ENCODE measurements at regions not wholly inside any gene's neighbourhood (a gene's known extent, or its start where the extent isn't known, plus 50 kb on each side); places are given as distances from the start of the nearest gene placed in this dataset.
"Not testable (repeated sequence)": the region's sequence is repeated elsewhere in the genome, so short reads cannot be mapped to it uniquely, and the experiment has no call there.

DNA sequence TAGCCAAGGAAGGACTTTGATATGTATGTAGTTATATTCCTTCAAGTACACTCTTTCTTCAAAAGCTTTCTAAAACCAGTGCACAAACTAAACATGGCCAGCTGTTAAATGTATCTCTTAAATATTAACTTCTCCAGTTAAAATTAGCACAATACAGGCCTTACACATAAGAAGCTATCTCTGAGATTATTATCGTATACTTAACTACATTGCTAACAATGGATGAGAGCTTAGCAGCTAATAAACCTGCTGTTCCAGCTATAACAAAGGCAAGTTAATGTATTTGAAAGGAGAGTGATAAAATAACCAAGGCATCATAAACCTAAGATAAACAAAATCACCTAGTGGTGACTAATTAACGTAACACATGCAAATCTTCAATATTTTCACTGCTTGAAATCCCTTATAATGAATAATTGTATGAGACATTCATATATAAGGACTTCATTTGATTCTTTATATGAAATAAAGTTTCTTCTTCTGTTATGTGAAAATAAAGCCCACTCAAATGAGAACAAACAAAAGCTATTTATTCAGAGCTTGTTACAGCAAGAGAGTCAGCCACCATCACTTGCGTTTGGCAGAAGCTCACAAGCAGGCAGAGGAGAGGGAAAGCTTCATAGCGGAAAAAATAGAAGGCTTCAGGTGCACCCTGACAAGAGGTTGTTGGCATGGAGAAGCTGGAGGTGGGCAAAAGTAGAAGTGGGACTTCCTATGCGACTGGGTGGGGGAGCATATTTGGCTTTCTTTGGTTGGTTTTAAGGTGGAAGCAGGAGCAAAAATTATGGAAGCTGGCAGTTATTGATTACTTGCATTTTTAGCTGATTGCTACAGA, 274.1 kb upstream of the CHRM3 start:
- no peak for DNase-seq (ENCODE audit: low spot score)

DNA sequence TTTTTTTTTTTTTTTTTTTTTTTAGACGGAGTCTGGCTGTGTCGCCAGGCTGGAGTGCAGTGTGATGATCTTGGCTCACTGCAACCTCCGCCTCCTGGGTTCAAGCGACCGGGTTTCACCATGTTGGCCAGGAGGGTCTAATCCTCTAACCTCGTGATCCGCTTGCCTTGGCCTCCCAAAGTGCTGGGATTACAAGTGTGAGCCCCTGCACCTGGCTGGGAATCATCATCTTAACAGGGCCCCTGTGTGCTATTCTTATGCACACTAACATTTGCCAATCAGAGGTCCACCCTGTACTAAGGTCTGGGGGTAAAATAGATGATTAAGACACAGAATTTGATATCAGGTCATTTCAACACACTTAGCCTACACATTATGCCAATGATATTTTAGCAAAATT, 278.7 kb upstream of the CHRM3 start:
- no peak for DNase-seq (ENCODE audit: low spot score)

- not testable (repeated sequence) for DNase-seq (ENCODE audit: low spot score)
Measured at GRCh38 chr1:239106689-239107088, 279.7 kb upstream of the CHRM3 start.

DNA sequence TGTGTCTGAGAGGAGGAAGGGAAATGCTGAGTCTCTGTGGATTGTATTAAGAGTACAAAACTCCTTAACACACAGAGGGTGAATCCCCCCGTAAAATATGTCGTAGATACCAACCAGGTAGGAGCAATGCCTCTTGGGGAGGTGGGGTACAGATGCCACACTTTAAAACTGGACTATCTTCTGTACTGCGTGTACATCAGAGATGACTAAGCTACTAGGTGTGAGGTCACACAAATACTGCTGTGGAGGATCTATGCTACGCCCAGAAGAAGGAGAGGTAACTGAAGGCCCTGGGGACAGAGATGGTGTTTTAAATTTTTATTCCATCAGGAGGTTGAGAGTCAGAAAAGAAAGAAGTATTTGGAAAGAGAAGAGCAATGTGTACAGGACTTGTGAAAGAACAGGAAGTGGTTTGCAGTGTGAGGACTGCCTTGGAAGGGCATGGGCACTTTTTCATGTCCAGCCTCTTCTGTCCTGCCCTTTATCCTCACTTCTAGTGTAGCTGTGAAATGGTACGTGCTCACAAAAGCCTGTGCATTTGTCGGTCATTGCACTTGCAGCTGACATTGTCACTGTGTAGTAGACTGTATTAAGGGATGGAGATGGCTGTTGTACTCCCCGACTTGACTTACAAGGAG, 287.8 kb upstream of the CHRM3 start:
- no peak for DNase-seq (ENCODE audit: low spot score)

DNA sequence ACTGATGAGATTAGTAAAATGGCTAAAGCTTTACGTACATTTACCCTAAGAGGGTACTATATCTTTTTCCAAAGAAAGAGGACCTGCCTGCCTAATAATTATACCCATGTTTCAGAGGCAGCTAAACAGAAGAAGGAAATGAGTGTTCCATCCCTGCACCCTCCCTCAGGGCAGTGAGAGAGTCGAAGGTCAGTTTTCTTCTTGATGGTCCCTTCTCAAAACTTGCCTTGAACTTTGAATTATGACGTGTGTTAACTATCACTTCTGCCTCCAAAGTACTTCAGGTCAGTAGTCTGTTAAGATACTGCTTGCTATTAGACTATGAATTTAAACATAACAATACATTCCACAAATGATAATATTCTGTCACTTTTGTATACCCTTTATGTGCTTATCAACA, 294.8 kb upstream of the CHRM3 start:
- DNase-seq (ENCODE audit: low spot score), result no peak

GRCh38 chr1:239084459-239085080, 301.8 kb upstream of the CHRM3 start:
- no peak for DNase-seq (ENCODE audit: low spot score)

DNA sequence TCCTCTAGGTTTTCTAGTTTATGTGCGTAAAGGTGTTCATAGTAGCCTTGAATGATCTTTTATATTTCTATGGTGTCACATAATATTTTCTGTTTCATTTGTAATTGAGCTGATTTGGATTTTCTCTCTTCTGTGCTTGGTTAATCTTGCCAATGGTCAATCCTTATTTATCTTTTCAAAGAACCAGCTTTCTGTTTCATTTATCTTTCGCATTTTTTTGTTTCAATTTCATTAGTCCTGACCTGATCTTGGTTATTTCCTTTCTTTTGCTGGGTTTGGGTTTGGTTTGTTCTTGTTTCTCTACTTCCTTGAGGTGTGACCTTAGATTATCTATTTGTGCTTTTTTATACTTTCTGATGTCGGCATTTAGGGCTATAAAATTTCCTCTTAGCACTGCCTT, 304.4 kb upstream of the CHRM3 start:
- not testable (repeated sequence) for DNase-seq (ENCODE audit: low spot score)

DNA sequence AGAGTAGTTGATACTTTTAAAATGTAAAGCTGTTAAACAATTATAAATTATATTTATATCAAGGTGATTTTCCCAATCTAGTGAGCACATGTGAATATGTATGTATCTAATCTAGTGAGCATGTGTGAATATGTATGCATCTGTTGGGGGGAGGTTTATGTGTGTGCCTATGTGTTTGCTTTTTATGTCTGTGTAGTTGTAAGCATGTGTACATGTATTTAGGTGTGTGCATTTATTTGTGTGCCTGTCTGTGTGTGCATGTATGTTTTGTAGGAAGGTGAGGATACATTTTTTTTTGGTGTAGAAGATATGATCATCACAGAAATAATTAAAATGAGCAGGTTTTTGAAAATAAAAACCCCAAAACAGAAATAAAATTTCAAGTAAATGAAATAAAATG, 318.9 kb upstream of the CHRM3 start:
- DNase-seq (ENCODE audit: low spot score), result no peak

DNA sequence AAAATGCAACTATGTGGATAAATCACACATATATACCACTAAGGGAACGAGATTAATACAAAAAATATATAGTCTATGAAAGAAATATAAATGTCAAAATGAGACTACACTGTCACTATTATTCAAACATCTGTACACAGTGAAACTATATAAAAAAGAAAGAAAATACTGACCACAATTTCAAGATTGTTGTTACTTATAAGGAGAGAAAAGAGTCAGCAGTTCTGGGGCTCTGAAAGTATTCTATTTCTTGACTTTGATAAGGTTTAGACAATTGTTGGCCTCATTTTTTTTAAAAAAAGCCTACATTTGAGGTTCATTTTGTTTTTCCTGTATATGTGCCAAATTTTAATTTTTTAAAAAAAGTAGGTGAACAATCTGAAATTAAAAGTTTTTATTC, 319.3 kb upstream of the CHRM3 start:
- DNase-seq (ENCODE audit: low spot score), result no peak

- DNase-seq (ENCODE audit: low spot score), result no peak
Measured at GRCh38 chr1:239061770-239062169, 324.6 kb upstream of the CHRM3 start.

DNA sequence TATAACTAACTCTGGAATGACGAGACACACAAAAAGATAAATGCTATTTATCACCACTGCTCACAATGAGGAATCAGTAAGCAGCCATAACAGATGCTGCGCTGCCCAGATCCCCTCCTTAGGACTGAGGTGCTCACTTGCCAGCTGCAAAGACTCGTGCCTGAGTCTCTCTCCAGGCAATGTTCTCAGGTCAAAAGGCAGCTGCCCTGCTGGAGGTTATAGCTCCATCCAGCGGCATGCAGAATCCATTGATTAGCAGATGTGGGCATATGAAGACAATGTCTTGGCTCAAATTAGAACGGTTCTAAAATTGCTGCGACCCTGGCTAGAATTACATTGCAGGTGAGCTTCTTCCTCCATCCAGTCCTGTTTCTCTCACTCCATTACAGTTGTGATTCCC, 328.2 kb upstream of the CHRM3 start:
- no peak for DNase-seq (ENCODE audit: low spot score)

DNA sequence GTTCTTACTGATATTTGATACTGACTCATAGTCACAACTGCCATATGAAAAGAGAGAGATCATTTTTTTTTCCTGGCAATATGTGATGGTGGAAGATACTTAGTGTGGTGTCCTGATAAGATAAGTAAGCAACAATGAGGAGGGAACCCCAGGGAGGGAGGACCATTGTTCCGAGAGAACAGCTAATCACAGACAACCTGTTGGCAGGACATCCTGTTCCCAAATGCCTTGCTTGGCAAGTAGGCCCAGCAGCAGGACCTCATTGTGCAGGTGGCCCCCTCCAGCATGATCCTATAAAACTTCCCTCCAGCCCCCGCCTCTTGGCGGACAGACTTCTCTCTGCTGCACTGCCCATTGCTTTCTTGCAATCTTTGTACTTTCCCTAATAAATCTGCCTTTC, 329.4 kb upstream of the CHRM3 start:
- no peak for DNase-seq (ENCODE audit: low spot score)

- DNase-seq (ENCODE audit: low spot score), result no peak
Measured at GRCh38 chr1:239053279-239053678, 333.1 kb upstream of the CHRM3 start.

DNA sequence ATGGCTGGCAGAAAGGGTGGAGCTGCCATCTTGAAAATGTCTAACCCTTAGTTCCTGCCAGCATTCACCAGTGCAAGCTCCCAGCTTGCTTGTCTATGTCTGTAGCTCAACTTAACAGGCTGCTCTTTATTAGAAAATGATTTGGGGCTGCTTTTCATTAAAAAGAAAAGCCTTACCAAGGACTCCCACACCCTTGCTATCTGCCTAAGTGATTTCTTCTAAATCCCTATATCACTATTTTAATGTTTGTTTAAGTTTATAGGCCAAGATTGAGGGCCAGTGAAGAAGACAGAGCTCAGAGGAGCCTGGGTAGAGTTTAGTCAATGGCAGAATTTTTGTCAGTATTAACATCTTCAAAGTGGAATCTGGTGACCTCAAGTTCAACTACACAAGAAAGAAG, 336.8 kb upstream of the CHRM3 start:
- no peak for DNase-seq (ENCODE audit: low spot score)

DNA sequence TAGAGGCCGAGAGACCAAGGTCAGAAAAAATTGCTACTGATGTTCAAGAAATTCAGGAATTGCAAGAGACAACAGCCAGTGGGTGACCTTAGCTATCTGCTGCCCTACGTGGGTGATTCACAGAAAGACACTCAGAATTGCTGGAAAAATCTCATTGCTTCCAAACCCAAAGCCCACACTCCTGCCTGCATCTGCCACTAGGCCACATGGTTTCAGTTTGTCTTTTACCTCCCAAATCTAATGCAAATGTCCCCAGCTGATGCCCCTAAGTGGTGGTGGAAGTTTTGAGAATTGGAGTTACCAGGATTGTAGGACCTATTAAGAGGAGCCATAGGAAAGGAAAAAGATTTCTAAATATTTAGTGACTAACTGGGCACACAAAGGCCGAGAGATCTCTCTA, 341.5 kb upstream of the CHRM3 start:
- DNase-seq (ENCODE audit: low spot score), result no peak

DNA sequence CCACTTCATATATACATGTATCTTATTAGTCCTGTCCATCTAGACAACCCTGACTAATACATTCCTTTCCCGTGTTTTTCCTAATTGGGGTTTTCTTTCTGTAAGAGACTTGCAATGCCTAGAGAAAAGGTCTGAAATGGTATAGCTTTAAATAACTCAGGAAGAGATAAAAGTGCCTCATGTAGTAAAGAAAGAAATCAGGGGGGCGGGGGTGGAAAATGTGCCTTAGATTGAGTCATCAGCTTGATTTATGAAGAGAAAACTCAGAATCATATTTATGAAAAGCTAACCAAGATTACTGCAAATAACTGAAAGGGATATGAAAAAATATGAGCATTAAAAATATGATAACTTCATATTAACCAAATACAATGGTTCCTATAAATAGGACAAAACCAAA, 345.8 kb upstream of the CHRM3 start:
- DNase-seq (ENCODE audit: low spot score), result peak; percentile 34

DNA sequence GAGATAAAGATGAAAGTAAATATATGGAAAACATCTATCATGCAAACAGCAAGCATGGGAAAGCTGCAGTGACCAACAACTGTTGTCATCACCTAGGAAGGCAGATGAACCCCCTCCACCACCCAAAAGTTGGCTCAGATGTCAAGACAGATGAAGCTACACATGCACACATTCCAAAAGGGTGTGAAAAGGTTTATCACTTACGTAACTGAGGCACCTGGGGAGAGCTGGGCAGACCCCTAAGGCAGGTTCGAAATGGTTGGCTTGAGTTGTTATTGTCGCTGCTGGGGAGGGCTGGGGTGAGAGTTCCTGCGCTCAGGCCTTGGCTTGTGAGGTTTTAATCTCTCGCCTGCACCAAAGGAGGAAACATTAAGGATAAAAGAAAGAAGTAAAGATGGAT, 355.1 kb upstream of the CHRM3 start:
- DNase-seq (ENCODE audit: low spot score), result no peak

GRCh38 chr1:239025997-239026694, 360.2 kb upstream of the CHRM3 start:
- no peak for DNase-seq (ENCODE audit: low spot score)

- no peak for DNase-seq (ENCODE audit: low spot score)
Measured at GRCh38 chr1:239025223-239025622, 361.1 kb upstream of the CHRM3 start.

GRCh38 chr1:239023732-239024360, 362.5 kb upstream of the CHRM3 start:
- no peak for DNase-seq (ENCODE audit: low spot score)

GRCh38 chr1:239016337-239016736, 370.0 kb upstream of the CHRM3 start:
- no peak for DNase-seq (ENCODE audit: low spot score)

DNA sequence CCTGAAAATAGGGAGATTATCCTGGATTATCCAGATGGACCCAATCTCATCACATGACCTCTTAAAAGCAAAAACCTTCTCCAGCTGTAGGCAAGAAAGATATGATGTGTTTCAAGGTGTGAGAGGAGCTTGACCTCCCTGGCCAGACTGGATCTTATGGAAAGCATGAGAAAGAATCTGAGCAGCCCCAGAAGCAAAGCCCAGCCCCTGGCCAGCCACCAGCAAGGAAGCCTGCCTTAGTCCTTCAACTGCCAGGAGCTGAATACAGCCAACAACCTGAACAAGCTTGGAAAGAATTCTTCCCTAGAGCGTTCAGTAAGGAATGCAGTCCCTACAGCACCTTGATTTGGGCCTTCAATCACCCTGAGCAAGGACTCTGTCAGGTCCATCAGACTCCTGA, 375.0 kb upstream of the CHRM3 start:
- no peak for DNase-seq (ENCODE audit: low spot score)

Data from putamen (tissue), 1 donor.